WTC11 (cell line): ENCODE measurements at regions not wholly inside any gene's neighbourhood (a gene's known extent, or its start where the extent isn't known, plus 50 kb on each side); places are given as distances from the start of the nearest gene placed in this dataset.

Source experiments
- ATAC-seq: fragments of 200-7000 bp; cut with Tn5 transposase; 2 replicates; pipeline ENCODE4 v1.10.0; 2021; ENCODE audit warnings: mild to moderate bottlenecking, moderate library complexity
- CTCF ChIA-PET: fragments of 300-600 bp; sonication (Branson Sonifier 250); formaldehyde crosslinking; loops from one replicate; lab custom pipeline; 2021; ENCODE audit warnings: antibody characterized with exemption; lab: Charles Lee
- POLR2A ChIA-PET: fragments of 350-600 bp; sonication (Branson Sonifier 250); formaldehyde crosslinking; loops from one replicate; lab custom pipeline; 2021; ENCODE audit warnings: antibody characterized with exemption; lab: Charles Lee
- DNase-seq: peaks from one replicate; pipeline ENCODE4 v3.0.0; 2021; ENCODE audit warnings: low spot score
- H3K27ac Mint-ChIP-seq: 2 replicates; pipeline ENCODE4 v1.8.0; 2021; ENCODE audit warnings: mixed read lengths
- H3K27me3 Mint-ChIP-seq: 2 replicates; pipeline ENCODE4 v1.8.0; 2021; ENCODE audit warnings: low read depth, mild to moderate bottlenecking, moderate library complexity, mixed read lengths
- H3K36me3 Mint-ChIP-seq: 2 replicates; pipeline ENCODE4 v1.8.0; 2021; ENCODE audit warnings: mixed read lengths
- H3K4me1 Mint-ChIP-seq: 2 replicates; pipeline ENCODE4 v1.8.0; 2022; ENCODE audit warnings: mixed read lengths
- H3K4me3 Mint-ChIP-seq: 2 replicates; pipeline ENCODE4 v1.8.0; 2021; ENCODE audit warnings: mild to moderate bottlenecking, moderate library complexity, mixed read lengths
- H3K9me3 Mint-ChIP-seq: 2 replicates; pipeline ENCODE4 v1.8.0; 2021; ENCODE audit warnings: mixed read lengths
- E2F1 ChIP-seq: sonication (generic); formaldehyde crosslinking; IDR thresholded peaks from 2 replicates; pipeline ENCODE4 v1.8.0; 2022; ENCODE audit warnings: mild to moderate bottlenecking, missing genetic modification reagents
- FOXP1 ChIP-seq: sonication (generic); formaldehyde crosslinking; IDR thresholded peaks from 2 replicates; pipeline ENCODE4 v1.8.0; 2022; ENCODE audit warnings: missing genetic modification reagents, mild to moderate bottlenecking, moderate library complexity, borderline replicate concordance
- FOXP4 ChIP-seq: sonication (generic); formaldehyde crosslinking; IDR thresholded peaks from 2 replicates; pipeline ENCODE4 v1.8.0; 2022; ENCODE audit warnings: mild to moderate bottlenecking, missing genetic modification reagents
- GTF2I ChIP-seq: fragments of 250-450 bp; sonication (Bioruptor Pico); conservative IDR thresholded peaks from 2 replicates; pipeline ENCODE4 v1.4.0; 2021; ENCODE audit warnings: mild to moderate bottlenecking
- JUN ChIP-seq: sonication (generic); formaldehyde crosslinking; IDR thresholded peaks from 2 replicates; pipeline ENCODE4 v1.8.0; 2023; ENCODE audit warnings: mild to moderate bottlenecking, missing genetic modification reagents
- KAT7 ChIP-seq: sonication (generic); formaldehyde crosslinking; IDR thresholded peaks from 2 replicates; pipeline ENCODE4 v1.8.1; 2023; ENCODE audit warnings: missing genetic modification reagents, mild to moderate bottlenecking, borderline replicate concordance
- NR2C2 ChIP-seq: sonication (generic); formaldehyde crosslinking; IDR thresholded peaks from 2 replicates; pipeline ENCODE4 v1.8.0; 2022; ENCODE audit warnings: mild to moderate bottlenecking, missing genetic modification reagents
- OVOL2 ChIP-seq: fragments of 250-450 bp; sonication (Bioruptor Pico); IDR thresholded peaks from 2 replicates; pipeline ENCODE4 v1.9.0; 2021; ENCODE audit warnings: mild to moderate bottlenecking, borderline replicate concordance
- RELA ChIP-seq: sonication (generic); formaldehyde crosslinking; IDR thresholded peaks from 2 replicates; pipeline ENCODE4 v1.8.1; 2022; ENCODE audit warnings: missing genetic modification reagents, mild to moderate bottlenecking, borderline replicate concordance
- RORB ChIP-seq: fragments of 250-450 bp; sonication (Bioruptor Pico); IDR thresholded peaks from 2 replicates; pipeline ENCODE4 v1.9.0; 2021; ENCODE audit warnings: mild to moderate bottlenecking
- SP1 ChIP-seq: sonication (generic); formaldehyde crosslinking; conservative IDR thresholded peaks from 2 replicates; pipeline ENCODE4 v1.8.1; 2022; ENCODE audit warnings: missing genetic modification reagents
- TP53 ChIP-seq: sonication (generic); formaldehyde crosslinking; IDR thresholded peaks from 2 replicates; pipeline ENCODE4 v1.8.1; 2023; ENCODE audit warnings: mild to moderate bottlenecking, missing genetic modification reagents
- ZBTB43 ChIP-seq: sonication (generic); formaldehyde crosslinking; IDR thresholded peaks from 2 replicates; pipeline ENCODE4 v1.8.1; 2023; ENCODE audit warnings: mild to moderate bottlenecking, missing genetic modification reagents
- ZNF232 ChIP-seq: sonication (generic); formaldehyde crosslinking; IDR thresholded peaks from 2 replicates; pipeline ENCODE4 v1.8.0; 2022; ENCODE audit warnings: mild to moderate bottlenecking, missing genetic modification reagents
- ZNF263 ChIP-seq: sonication (generic); formaldehyde crosslinking; IDR thresholded peaks from 2 replicates; pipeline ENCODE4 v1.8.1; 2022; ENCODE audit warnings: low read depth, mild to moderate bottlenecking, moderate library complexity, missing genetic modification reagents
- ZNF671 ChIP-seq: fragments of 250-450 bp; sonication (Bioruptor Pico); IDR thresholded peaks from 2 replicates; pipeline ENCODE4 v1.8.0; 2021; ENCODE audit warnings: mild to moderate bottlenecking
- TF ChIP-seq, protein P1 (sequence below): sonication (generic); formaldehyde crosslinking; IDR thresholded peaks from 2 replicates; pipeline ENCODE4 v1.8.1; 2023; ENCODE audit warnings: mild to moderate bottlenecking, missing genetic modification reagents
- TF ChIP-seq, protein P2 (sequence below): sonication (generic); formaldehyde crosslinking; IDR thresholded peaks from 2 replicates; pipeline ENCODE4 v1.8.1; 2022; ENCODE audit warnings: low read depth, missing genetic modification reagents, borderline replicate concordance
- TF ChIP-seq, protein P3 (sequence below): sonication (generic); formaldehyde crosslinking; IDR thresholded peaks from 2 replicates; pipeline ENCODE4 v1.8.0; 2023; ENCODE audit warnings: mild to moderate bottlenecking, missing genetic modification reagents
- TF ChIP-seq, protein P4 (sequence below): sonication (generic); formaldehyde crosslinking; conservative IDR thresholded peaks from 2 replicates; pipeline ENCODE4 v1.8.1; 2023; ENCODE audit warnings: mild to moderate bottlenecking, low read depth, missing genetic modification reagents, moderate library complexity

DNA sequence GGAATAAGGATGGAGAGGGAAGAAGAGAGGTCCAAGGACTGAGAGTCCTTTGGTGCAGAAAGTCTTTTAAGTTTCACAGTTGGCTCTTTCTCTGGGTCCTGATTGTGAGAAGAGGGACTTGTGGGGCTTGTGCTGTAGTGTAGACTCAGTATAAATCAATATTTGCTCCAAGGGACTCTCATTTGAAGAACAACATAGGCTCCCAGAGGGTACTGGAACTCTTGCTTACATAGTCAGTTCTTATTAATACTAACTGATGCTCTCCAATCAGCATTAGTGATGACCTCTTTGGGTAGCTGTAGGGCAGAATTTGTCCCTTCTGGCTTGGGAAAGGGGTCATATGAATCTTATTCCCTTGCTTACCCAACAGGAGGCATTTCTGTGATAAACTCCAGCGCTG is 62.5 kb upstream of the CXCL14 start:
- ATAC-seq: no peak
- H3K27me3 Mint-ChIP-seq: peaks cover 4% of the 10 kb centered on the region
- CTCF ChIA-PET: no interaction called here
- TF ChIP-seq OVOL2 (no peak), GTF2I (CRISPR knock-in tag) (no peak), ZNF671 (CRISPR knock-in tag) (no peak), RORB (no peak), ZNF263 (CRISPR knock-in tag) (no peak), RELA (CRISPR knock-in tag) (no peak), ZNF232 (CRISPR knock-in tag) (no peak), FOXP4 (CRISPR knock-in tag) (no peak), NR2C2 (no peak), JUN (CRISPR knock-in tag) (no peak), E2F1 (no peak), FOXP1 (CRISPR knock-in tag) (no peak), ZBTB43 (no peak), SP1 (CRISPR knock-in tag) (no peak), KAT7 (no peak), TP53 (CRISPR knock-in tag) (no peak)
- TF ChIP-seq, protein P1, sequence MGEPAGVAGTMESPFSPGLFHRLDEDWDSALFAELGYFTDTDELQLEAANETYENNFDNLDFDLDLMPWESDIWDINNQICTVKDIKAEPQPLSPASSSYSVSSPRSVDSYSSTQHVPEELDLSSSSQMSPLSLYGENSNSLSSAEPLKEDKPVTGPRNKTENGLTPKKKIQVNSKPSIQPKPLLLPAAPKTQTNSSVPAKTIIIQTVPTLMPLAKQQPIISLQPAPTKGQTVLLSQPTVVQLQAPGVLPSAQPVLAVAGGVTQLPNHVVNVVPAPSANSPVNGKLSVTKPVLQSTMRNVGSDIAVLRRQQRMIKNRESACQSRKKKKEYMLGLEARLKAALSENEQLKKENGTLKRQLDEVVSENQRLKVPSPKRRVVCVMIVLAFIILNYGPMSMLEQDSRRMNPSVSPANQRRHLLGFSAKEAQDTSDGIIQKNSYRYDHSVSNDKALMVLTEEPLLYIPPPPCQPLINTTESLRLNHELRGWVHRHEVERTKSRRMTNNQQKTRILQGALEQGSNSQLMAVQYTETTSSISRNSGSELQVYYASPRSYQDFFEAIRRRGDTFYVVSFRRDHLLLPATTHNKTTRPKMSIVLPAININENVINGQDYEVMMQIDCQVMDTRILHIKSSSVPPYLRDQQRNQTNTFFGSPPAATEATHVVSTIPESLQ: no peak
- TF ChIP-seq, protein P2, sequence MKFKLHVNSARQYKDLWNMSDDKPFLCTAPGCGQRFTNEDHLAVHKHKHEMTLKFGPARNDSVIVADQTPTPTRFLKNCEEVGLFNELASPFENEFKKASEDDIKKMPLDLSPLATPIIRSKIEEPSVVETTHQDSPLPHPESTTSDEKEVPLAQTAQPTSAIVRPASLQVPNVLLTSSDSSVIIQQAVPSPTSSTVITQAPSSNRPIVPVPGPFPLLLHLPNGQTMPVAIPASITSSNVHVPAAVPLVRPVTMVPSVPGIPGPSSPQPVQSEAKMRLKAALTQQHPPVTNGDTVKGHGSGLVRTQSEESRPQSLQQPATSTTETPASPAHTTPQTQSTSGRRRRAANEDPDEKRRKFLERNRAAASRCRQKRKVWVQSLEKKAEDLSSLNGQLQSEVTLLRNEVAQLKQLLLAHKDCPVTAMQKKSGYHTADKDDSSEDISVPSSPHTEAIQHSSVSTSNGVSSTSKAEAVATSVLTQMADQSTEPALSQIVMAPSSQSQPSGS (CRISPR knock-in tag): no peak
- TF ChIP-seq, protein P3, sequence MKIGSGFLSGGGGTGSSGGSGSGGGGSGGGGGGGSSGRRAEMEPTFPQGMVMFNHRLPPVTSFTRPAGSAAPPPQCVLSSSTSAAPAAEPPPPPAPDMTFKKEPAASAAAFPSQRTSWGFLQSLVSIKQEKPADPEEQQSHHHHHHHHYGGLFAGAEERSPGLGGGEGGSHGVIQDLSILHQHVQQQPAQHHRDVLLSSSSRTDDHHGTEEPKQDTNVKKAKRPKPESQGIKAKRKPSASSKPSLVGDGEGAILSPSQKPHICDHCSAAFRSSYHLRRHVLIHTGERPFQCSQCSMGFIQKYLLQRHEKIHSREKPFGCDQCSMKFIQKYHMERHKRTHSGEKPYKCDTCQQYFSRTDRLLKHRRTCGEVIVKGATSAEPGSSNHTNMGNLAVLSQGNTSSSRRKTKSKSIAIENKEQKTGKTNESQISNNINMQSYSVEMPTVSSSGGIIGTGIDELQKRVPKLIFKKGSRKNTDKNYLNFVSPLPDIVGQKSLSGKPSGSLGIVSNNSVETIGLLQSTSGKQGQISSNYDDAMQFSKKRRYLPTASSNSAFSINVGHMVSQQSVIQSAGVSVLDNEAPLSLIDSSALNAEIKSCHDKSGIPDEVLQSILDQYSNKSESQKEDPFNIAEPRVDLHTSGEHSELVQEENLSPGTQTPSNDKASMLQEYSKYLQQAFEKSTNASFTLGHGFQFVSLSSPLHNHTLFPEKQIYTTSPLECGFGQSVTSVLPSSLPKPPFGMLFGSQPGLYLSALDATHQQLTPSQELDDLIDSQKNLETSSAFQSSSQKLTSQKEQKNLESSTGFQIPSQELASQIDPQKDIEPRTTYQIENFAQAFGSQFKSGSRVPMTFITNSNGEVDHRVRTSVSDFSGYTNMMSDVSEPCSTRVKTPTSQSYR (CRISPR knock-in tag): no peak
- TF ChIP-seq, protein P4, sequence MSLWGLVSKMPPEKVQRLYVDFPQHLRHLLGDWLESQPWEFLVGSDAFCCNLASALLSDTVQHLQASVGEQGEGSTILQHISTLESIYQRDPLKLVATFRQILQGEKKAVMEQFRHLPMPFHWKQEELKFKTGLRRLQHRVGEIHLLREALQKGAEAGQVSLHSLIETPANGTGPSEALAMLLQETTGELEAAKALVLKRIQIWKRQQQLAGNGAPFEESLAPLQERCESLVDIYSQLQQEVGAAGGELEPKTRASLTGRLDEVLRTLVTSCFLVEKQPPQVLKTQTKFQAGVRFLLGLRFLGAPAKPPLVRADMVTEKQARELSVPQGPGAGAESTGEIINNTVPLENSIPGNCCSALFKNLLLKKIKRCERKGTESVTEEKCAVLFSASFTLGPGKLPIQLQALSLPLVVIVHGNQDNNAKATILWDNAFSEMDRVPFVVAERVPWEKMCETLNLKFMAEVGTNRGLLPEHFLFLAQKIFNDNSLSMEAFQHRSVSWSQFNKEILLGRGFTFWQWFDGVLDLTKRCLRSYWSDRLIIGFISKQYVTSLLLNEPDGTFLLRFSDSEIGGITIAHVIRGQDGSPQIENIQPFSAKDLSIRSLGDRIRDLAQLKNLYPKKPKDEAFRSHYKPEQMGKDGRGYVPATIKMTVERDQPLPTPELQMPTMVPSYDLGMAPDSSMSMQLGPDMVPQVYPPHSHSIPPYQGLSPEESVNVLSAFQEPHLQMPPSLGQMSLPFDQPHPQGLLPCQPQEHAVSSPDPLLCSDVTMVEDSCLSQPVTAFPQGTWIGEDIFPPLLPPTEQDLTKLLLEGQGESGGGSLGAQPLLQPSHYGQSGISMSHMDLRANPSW (CRISPR knock-in tag): no peak
- TF ChIP-seq, all 79 proteins: peak for 0
- POLR2A ChIA-PET: no interaction called here
- Mint-ChIP-seq H3K4me1 (no peaks in the 10 kb centered on the region), H3K36me3 (no peaks in the 10 kb centered on the region), H3K27ac (no peak overlapping the region), H3K9me3 (no peaks in the 10 kb centered on the region), H3K4me3 (no peak overlapping the region)
- no peak for DNase-seq
